GM18870 (cell line): ENCODE measurements at regions not wholly inside any gene's neighbourhood (a gene's known extent, or its start where the extent isn't known, plus 50 kb on each side); places are given as distances from the start of the nearest gene placed in this dataset.
A peak's percentile ranks its signal among the peaks of the same experiment; 100 is the strongest.

Source experiments
- ATAC-seq: cut with Tn5 transposase; IDR thresholded peaks from one replicate; pipeline ENCODE4 v1.9.1; 2021; ENCODE audit warnings: moderate library complexity; ENCODE audit not compliant: unreplicated experiment

GRCh38 chr7:41633690-41634089 is 69.2 kb downstream of the INHBA start:
- no peak for ATAC-seq

GRCh38 chr7:41630741-41631140 is 72.1 kb downstream of the INHBA start:
- ATAC-seq = peak; percentile 92

GRCh38 chr7:41629711-41630111 is 73.2 kb downstream of the INHBA start:
- no peak for ATAC-seq

- no peak for ATAC-seq
These were observed 74.0 kb downstream of the INHBA start for GRCh38 chr7:41628901-41629300.

GRCh38 chr7:41627645-41628298 is 75.1 kb downstream of the INHBA start:
- ATAC-seq = no peak

DNA sequence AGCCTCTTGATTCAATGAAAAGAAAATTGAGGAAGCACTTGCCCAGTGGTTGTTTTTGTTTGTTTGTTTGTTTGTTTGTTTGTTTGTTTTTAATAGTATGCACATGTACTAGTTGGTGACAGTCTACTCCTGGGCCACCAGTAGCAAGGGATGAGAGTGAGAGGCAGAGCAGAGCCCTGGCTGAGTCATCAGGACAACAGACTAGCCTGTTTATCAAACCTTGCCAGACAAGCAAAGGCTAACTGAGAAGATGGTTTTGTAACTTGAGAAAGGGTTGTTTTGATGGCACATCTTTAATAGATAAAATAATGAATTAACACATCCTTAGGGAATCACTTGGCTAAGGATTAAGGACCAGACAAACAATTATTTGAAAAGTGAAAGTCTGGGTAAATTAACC is 78.1 kb downstream of the INHBA start:
- ATAC-seq = no peak

DNA sequence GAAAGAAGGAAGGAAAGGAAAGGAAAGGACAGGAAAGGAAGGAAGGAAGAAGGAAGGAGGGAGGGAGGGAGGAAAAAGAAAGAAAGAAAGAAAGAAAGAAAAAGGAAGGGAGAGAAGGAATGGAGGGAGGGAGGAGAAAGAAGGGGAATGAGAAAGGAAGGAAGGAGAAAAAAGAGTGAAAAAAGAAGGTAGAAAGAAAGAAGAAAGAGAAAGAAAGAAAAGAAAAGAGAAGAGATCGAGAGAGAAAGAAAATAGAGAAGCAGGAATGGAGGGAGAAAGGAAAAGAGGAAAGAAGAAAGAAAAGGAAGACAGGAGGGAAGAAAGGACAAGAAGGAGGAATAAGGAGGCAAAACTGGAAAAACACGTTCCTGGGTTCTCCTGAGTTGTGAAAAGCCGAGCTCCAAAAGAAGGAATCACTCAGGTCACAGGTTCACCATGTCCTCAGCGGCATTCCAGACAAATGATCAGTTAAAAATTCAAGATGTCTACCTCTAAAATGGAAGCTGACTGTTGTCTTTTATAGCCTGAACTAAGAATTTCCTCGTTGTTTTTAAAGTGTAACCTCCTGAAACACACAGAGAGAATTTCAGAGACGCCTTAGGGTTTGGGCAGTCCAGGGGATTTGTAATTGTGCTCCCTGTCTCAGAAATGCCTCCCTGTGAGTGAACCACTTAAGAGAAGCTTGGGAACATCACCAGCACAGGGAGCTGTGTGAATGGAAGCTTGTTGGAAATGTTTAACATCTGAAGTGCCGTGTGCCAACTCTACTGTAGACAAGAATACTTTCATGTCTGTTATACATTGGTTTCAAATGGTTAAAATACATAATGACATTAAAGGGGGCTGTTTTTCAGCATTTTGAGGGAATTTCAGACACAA is 80.7 kb downstream of the INHBA start:
- ATAC-seq = no peak

DNA sequence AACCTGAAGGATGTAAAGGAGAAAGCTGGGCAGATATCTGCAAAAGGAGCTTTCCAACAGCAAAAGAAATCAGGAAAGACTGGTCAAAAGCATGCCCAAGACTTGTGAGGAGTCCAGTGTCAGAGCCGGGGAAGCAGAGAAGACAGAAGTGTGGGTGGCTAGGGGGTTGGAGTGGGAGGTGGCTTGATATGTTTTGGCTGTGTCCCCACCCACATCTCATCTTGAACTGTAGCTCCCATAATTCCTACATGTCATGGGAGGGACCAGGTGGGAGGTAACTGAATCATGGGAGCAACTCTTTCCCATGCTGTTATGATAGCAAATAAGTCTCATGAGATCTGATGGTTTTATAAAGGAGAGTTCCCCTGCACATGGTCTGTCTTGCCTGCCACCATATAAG is 84.9 kb downstream of the INHBA start:
- ATAC-seq = no peak

GRCh38 chr7:41612798-41613197 is 90.1 kb downstream of the INHBA start:
- no peak for ATAC-seq

- no peak for ATAC-seq
These were observed 90.5 kb downstream of the INHBA start for GRCh38 chr7:41612386-41612785.

DNA sequence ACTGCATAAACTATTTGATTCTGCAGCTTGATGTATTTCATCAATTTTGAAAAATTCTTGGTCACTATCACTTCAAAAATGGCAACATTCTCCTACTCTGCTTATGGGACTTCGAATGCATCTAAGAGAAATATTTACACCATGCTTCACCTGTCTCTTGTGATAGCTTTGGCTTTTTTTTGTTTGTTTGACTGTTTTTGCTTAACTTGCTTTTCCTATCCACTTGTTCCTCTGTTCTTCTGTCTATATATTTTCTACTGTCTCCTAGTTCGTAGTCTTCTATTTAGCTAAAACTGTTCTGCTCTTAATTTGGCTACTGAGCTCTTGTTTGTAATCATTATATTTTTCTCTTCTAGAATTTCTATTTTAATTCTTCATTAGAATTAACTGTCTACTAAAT is 94.4 kb downstream of the INHBA start:
- ATAC-seq = no peak

- no peak for ATAC-seq
These were observed 98.9 kb downstream of the INHBA start for GRCh38 chr7:41603985-41604384.

DNA sequence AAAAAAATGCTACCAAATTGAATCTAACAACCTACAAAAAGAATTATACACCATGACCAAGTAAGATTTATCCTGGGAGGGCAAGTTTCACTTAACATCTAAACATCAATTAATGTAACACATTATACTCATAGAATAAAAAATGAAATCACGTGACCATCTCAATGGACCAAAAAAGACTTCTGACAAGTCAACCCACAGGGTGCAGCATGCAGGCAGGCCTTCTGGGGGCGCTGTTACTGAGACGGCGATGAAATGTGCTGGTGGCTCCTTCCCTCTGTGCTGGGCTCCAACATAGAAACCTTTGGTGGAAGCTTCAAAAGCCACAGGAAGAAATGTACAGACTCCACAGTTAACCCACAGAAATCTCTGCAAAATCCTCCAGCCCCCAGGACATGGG is 103.1 kb downstream of the INHBA start:
- no peak for ATAC-seq

DNA sequence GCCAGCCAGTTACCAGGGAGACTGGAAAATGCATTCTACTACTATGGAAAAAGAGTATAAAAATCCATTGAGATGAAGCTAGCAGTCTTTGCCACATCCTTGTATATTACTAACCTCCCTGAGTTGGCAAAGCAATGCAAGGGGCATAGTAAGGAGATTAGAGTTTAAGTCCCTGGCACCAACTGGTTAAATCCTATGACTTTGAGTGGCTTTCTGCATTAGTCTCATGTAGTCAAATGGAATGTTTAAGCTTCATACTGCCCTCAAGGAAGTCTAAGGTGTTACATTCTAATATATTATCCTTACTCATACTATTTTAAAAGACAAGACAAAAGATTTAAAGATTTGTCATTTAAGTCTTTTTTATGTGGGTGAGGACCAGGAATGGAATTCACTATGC is 110.1 kb downstream of the INHBA start:
- ATAC-seq = no peak

- no peak for ATAC-seq
These were observed 110.7 kb downstream of the INHBA start for GRCh38 chr7:41592236-41592635.

DNA sequence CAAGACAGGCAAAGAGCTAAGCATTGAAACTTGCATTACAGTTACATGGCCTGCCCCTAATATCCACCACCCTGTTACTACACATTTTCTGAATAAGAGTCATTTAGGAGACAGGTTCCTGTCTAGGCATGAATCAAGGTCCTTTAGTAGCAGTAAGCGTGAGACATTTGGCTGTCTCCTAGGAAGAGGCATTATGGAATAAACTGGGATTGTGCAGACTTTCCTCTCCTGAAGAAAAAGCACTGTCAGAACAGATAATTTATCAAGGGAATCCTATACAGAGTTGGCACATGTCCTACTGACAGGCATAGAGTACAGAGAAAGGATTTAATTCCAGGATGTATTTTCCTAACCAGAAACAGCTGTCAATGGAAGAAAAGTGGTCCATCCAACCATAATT is 111.9 kb downstream of the INHBA start:
- no peak for ATAC-seq

DNA sequence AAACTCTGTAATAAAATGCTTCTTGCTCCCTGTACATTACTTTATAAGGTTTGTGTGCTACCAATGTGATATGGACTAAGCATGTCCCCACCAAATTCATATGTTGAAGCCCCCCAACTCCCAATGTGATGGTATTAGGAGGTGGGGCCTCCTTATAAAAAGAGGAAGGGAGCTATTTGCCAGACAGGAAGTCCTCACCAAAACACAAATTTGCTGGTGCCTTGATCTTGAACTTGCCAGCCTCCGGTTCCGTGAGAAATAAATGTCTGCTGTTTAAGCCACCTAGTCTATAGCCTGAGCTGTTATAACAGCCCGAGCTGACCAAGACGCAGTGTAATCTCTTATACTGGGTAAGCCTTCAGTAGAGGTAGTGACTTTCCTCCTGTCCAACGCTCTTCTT is 114.5 kb downstream of the INHBA start:
- no peak for ATAC-seq

DNA sequence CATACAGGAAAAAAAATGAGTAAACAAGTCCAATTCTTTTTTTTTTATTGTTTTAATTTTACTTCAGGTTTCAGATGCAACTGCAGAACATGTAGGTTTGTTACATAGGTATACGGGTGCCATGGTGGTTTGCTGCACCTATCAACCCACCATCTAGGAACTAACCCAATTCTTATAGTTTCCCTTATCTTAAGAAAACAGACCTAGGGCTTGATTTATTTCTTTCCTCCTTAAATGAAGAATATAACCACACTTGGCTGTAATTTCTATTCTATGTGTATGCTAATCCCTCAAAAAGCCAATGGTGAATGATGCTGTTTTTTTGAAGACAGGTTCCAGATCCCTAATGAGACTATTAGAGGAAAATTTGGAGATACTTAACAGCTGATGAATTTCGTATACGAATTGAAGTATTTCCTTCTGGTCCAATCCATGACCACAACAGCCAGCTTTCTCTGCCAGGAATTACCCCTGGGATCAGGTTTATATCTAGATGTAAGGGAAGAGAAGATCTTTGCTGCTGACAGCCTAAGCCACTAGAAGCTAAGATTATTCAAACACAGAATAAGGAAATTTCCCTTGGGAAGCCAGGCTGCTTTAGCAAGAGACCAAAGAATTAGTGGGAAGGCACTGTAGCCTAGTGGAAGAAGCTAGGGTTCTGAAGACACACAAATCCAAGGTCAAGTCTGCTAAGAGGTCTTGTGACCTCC is 115.8 kb downstream of the INHBA start:
- ATAC-seq = no peak

- ATAC-seq = no peak
These were observed 118.1 kb downstream of the INHBA start for GRCh38 chr7:41584746-41585145.

GRCh38 chr7:41582116-41582515 is 120.8 kb downstream of the INHBA start:
- no peak for ATAC-seq

GRCh38 chr7:41581041-41581440 is 121.8 kb downstream of the INHBA start:
- no peak for ATAC-seq
